ENCODE measurements at regions not wholly inside any gene's neighbourhood (a gene's known extent, or its start where the extent isn't known, plus 50 kb on each side); places are given as distances from the start of the nearest gene placed in this dataset.

DNA sequence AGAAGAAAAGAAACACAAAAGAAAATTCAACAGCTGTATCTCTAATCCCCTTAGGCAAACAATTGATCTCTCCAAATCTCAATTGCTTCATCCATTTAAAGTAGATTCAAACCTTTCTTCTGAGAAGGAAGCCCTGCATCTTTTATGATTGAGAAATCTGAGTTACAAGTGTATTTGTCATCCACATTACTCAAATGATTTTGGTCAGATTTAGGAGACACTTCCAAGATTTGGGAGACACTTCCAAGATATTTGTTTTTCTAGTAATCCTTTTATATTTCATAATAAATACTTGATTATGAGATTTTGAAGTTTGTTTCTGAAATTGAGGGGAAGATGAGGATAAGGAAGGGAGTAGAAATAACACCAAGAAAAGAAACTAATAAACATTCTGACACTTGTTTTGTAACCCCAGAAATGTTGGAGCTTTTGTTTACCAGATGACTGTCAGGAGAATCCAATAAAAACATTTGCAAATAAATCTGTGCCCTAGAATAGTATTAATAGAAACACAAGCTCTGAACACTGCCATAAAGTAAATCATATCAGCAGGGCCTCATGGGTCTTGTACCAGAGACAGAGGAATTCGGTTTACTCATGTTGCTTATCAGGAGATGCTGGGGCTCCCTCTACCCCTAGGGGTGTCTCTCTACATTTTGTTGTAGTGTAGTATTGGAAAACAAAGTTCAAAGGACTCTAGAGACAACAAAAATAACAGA is 314.3 kb upstream of the NT5E start:
- no peak overlapping the region for H3K4me3 Mint-ChIP-seq
- no peak overlapping the region for H3K27ac Mint-ChIP-seq
- DNase-seq: no peak
- no peaks in the 10 kb centered on the region for H3K4me1 Mint-ChIP-seq
- no peaks in the 10 kb centered on the region for H3K27me3 Mint-ChIP-seq
- H3K36me3 Mint-ChIP-seq (ENCODE audit: low read depth): no peaks in the 10 kb centered on the region
- intact Hi-C loops (cut with micrococcal nuclease): no loop called here
- POLR2A ChIA-PET: no interaction called here
- no peaks in the 10 kb centered on the region for H3K9me3 Mint-ChIP-seq
- CTCF ChIA-PET: no interaction called here
- TF ChIP-seq, protein P1, sequence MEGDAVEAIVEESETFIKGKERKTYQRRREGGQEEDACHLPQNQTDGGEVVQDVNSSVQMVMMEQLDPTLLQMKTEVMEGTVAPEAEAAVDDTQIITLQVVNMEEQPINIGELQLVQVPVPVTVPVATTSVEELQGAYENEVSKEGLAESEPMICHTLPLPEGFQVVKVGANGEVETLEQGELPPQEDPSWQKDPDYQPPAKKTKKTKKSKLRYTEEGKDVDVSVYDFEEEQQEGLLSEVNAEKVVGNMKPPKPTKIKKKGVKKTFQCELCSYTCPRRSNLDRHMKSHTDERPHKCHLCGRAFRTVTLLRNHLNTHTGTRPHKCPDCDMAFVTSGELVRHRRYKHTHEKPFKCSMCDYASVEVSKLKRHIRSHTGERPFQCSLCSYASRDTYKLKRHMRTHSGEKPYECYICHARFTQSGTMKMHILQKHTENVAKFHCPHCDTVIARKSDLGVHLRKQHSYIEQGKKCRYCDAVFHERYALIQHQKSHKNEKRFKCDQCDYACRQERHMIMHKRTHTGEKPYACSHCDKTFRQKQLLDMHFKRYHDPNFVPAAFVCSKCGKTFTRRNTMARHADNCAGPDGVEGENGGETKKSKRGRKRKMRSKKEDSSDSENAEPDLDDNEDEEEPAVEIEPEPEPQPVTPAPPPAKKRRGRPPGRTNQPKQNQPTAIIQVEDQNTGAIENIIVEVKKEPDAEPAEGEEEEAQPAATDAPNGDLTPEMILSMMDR (IDR thresholded peaks at IDR 0.05): no peak
- ATAC-seq (ENCODE audit: low read depth): no peak

DNA sequence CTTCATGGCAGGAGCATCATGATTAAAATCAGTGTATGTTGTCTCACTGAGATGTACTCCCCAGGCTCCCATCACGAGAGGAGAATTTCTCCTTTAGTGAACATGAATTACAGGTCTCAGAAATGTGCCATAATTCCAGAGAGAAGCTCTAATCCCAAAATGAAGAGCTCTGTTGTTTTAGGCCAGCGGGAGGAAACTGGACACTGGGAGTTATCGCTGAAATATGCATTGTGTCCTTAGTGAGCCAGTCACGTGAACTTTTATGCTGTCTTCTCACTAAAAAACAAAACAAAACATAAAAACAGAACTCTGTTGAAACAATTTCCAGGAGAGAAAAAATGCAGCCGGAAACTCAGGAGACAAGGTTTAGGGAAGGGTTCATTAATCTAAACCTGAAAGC is 315.7 kb upstream of the NT5E start:
- ChIA-PET CTCF (no interaction called here), POLR2A (no interaction called here)
- Mint-ChIP-seq H3K27ac (no peak overlapping the region), H3K4me1 (no peaks in the 10 kb centered on the region), H3K27me3 (no peaks in the 10 kb centered on the region), H3K36me3 (ENCODE audit: low read depth) (no peaks in the 10 kb centered on the region), H3K9me3 (no peaks in the 10 kb centered on the region), H3K4me3 (no peak overlapping the region)
- no peak for ATAC-seq (ENCODE audit: low read depth)
- no peak for DNase-seq
- intact Hi-C loops (cut with micrococcal nuclease): no loop called here
- TF ChIP-seq, protein P1 (IDR thresholded peaks at IDR 0.05): no peak

DNA sequence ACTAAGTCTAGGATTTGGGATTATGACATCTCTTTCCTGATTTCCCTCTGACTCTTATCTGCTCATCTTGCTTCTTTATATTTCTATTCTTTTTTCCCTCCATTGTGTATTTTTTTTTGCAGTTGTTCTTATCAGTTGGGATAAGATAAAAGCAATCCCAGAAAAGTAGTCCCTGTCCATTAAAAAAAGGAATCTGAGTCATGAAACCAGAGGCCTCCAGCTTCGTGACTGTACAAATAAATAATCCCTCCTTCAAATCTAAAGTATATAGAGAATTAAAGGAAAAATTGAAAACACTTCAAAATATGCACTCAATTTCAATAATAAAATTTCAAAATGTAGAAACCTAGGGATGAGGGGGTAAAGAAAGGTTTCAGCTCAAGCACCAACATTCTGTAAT is 317.8 kb upstream of the NT5E start:
- ChIA-PET POLR2A (no interaction called here), CTCF (no interaction called here)
- intact Hi-C loops (cut with micrococcal nuclease): no loop called here
- no peak for ATAC-seq (ENCODE audit: low read depth)
- no peaks in the 10 kb centered on the region for H3K9me3 Mint-ChIP-seq
- TF ChIP-seq, protein P1 (IDR thresholded peaks at IDR 0.05): no peak
- no peaks in the 10 kb centered on the region for H3K4me1 Mint-ChIP-seq
- no peak overlapping the region for H3K27ac Mint-ChIP-seq
- DNase-seq: no peak
- no peaks in the 10 kb centered on the region for H3K27me3 Mint-ChIP-seq
- no peak overlapping the region for H3K4me3 Mint-ChIP-seq
- no peaks in the 10 kb centered on the region for H3K36me3 Mint-ChIP-seq (ENCODE audit: low read depth)

DNA sequence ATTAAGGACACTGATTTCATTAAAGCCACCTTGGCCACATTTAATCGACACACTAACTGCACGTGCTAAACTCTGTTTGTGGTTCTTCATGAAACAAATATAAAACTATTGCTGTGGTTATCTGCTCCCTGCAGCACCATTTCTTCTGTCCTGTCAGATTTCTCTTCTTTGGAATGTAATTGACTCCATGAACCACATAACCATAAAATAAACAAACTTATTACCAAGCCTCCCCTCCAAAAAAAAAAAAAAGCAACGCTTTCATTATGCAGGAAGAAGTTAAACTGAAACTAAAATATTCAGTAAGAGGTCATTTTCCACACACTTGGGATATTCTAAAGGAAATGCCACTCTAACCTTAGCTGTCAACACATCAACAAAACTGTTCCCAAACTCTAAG is 319.1 kb upstream of the NT5E start:
- H3K36me3 Mint-ChIP-seq (ENCODE audit: low read depth): no peaks in the 10 kb centered on the region
- TF ChIP-seq, protein P1 (IDR thresholded peaks at IDR 0.05): no peak
- no peaks in the 10 kb centered on the region for H3K4me1 Mint-ChIP-seq
- DNase-seq (no peak), ATAC-seq (ENCODE audit: low read depth) (no peak)
- no peaks in the 10 kb centered on the region for H3K9me3 Mint-ChIP-seq
- H3K27me3 Mint-ChIP-seq: no peaks in the 10 kb centered on the region
- H3K4me3 Mint-ChIP-seq: no peak overlapping the region
- H3K27ac Mint-ChIP-seq: no peak overlapping the region
- intact Hi-C loops (cut with micrococcal nuclease): no loop called here
- ChIA-PET CTCF (no interaction called here), POLR2A (no interaction called here)

DNA sequence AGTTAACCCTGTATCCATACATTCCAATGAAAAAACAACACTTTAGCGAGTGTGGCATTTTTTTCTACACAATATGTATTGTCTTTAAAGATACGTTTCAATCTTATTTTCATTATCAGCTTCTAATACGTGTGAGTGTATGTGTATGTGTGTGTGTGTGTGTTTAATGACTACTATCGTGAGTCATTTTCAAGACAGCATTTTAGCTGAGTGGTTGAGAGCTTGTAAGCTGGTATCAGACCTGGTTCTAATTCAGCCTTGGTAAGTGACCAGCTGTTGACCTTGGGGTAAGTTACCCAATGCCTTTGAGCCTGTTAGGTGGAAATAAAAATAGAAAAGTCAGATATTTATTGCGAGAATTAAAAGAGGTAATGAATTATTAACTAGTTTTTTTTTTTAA is 320.0 kb upstream of the NT5E start:
- H3K27me3 Mint-ChIP-seq: no peaks in the 10 kb centered on the region
- no peak overlapping the region for H3K4me3 Mint-ChIP-seq
- ChIA-PET POLR2A (no interaction called here), CTCF (no interaction called here)
- ATAC-seq (ENCODE audit: low read depth): no peak
- H3K27ac Mint-ChIP-seq: no peak overlapping the region
- no peaks in the 10 kb centered on the region for H3K9me3 Mint-ChIP-seq
- no peaks in the 10 kb centered on the region for H3K36me3 Mint-ChIP-seq (ENCODE audit: low read depth)
- TF ChIP-seq, protein P1 (IDR thresholded peaks at IDR 0.05): no peak
- DNase-seq: no peak
- intact Hi-C loops (cut with micrococcal nuclease): no loop called here
- no peaks in the 10 kb centered on the region for H3K4me1 Mint-ChIP-seq

Measured in activated B cell treated with CpG ODN at 0.5 μM for 24 hours (primary cell).